ENCODE measurements at regions not wholly inside any gene's neighbourhood (a gene's known extent, or its start where the extent isn't known, plus 50 kb on each side); places are given as distances from the start of the nearest gene placed in this dataset.

DNA sequence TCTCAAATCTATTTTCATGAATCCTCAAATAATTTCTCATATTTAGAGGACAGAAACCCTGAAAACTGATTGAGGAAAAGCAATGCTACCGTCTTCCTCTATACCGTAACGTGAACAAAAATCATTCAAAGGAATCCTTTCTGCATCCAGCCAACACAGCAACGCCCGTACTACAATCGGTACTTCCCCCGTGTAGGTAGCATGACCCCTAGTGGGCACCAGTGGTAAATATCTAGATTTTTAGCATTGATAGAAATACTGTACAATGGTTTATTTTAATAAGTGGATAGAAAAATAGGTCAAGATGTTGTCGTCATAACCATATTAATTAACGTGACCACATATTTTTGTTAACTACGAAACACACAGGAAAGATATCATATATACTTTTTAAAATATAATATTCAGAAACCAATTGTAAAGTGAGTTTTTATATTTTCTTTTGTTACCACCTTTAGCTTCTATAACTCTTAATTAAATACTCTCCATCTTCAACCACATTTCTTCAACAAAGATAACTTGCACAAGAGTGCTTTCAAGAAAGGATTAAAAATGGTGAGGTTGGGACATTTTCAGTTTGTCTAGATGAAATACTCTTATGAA lies 194.1 kb downstream of the SS18 start:
- no peak for DNase-seq
- no peak overlapping the region for H3K4me3 Mint-ChIP-seq
- H3K9me3 Mint-ChIP-seq, result no peaks in the 10 kb centered on the region
- H3K4me1 Mint-ChIP-seq, result peaks cover 0 to 6% of the 10 kb centered on the region in 2 donors
- peak; percentile 61 to 65 for ATAC-seq (replicated peaks)
- H3K36me3 Mint-ChIP-seq, result no peaks in the 10 kb centered on the region
- H3K27me3 Mint-ChIP-seq, result peaks cover 0 to 12% of the 10 kb centered on the region in 2 donors
- no peak overlapping the region for H3K27ac Mint-ChIP-seq

DNA sequence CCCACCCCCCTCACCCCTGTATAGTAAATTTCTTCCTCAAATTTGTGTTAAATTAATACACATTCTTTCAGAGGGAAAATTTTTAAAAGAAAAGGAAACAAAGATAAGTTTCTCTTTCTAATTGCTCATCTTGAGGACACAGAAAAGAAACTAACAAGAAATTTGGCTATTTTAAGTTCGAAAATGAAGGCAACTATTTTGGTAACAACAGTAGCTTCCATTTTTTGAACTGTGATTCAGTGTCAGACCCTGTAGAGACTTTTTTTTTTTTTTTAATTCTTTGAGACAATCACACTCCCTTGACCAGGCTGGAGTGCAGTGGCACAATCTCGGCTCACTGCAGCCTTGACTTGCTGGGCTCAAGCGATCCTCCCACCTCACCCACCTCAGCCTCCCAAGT lies 194.9 kb downstream of the SS18 start:
- H3K36me3 Mint-ChIP-seq, result no peaks in the 10 kb centered on the region
- H3K4me3 Mint-ChIP-seq, result no peak overlapping the region
- no peak for ATAC-seq (replicated peaks)

GRCh38 chr18:25886283-25886682 lies 204.1 kb downstream of the SS18 start:
- H3K27ac Mint-ChIP-seq, result no peak overlapping the region
- H3K4me1 Mint-ChIP-seq, result no peaks in the 10 kb centered on the region
- H3K27me3 Mint-ChIP-seq, result peaks cover 0 to 14% of the 10 kb centered on the region in 2 donors
- ATAC-seq (replicated peaks) (no peak), DNase-seq (no peak)
- peaks cover 0 to 2% of the 10 kb centered on the region in 2 donors for H3K36me3 Mint-ChIP-seq
- peaks cover 13 to 18% of the 10 kb centered on the region in 2 donors for H3K9me3 Mint-ChIP-seq
- no peak overlapping the region for H3K4me3 Mint-ChIP-seq

More for the DNA sequence above, 194.9 kb downstream of the SS18 start:
- no peak overlapping the region for H3K27ac Mint-ChIP-seq
- no peak for DNase-seq
- peaks cover 0 to 6% of the 10 kb centered on the region in 2 donors for H3K4me1 Mint-ChIP-seq
- H3K9me3 Mint-ChIP-seq, result no peaks in the 10 kb centered on the region
- H3K27me3 Mint-ChIP-seq, result peaks cover 0 to 12% of the 10 kb centered on the region in 2 donors

GRCh38 chr18:25883091-25883490 lies 207.3 kb downstream of the SS18 start:
- Mint-ChIP-seq H3K9me3 (peaks cover 13 to 14% of the 10 kb centered on the region in 2 donors), H3K4me3 (no peak overlapping the region), H3K36me3 (peaks cover 0 to 2% of the 10 kb centered on the region in 2 donors), H3K27ac (no peak overlapping the region), H3K27me3 (peaks cover 9 to 30% of the 10 kb centered on the region in 2 donors), H3K4me1 (no peaks in the 10 kb centered on the region)
- ATAC-seq (replicated peaks), result no peak
- DNase-seq, result no peak

- no peak for DNase-seq
- peaks cover 3 to 6% of the 10 kb centered on the region in 2 donors for H3K9me3 Mint-ChIP-seq
- peaks cover 0 to 2% of the 10 kb centered on the region in 2 donors for H3K36me3 Mint-ChIP-seq
- H3K27me3 Mint-ChIP-seq, result peaks cover 16 to 23% of the 10 kb centered on the region in 2 donors
- H3K4me3 Mint-ChIP-seq, result no peak overlapping the region
- no peaks in the 10 kb centered on the region for H3K4me1 Mint-ChIP-seq
- no peak overlapping the region for H3K27ac Mint-ChIP-seq
- no peak for ATAC-seq (replicated peaks)
These were observed 209.3 kb downstream of the SS18 start for GRCh38 chr18:25881149-25881548.

DNA sequence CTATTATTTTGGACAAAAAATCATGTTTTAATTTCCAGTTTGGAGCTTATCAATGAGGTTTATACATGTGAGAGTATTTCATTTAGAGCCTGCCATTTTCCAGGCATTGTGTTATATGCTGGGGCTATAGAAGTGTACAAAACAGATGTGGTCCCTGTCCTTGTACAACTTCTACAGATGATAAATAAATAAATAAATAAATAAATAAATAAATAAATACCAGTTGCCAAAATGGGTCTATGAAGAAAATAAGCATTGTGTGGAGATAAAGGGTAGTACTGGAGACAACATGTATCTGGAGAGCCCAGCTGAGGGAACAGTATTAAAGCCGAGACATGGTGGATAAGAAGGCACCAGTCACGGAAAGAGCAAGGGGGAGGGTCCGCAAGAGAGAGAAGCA lies 210.0 kb downstream of the SS18 start:
- Mint-ChIP-seq H3K27ac (no peak overlapping the region), H3K4me3 (no peak overlapping the region), H3K36me3 (no peaks in the 10 kb centered on the region), H3K9me3 (peaks cover 0 to 2% of the 10 kb centered on the region in 2 donors), H3K27me3 (peaks cover 16 to 21% of the 10 kb centered on the region in 2 donors), H3K4me1 (no peaks in the 10 kb centered on the region)
- no peak for ATAC-seq (replicated peaks)
- DNase-seq, result no peak

DNA sequence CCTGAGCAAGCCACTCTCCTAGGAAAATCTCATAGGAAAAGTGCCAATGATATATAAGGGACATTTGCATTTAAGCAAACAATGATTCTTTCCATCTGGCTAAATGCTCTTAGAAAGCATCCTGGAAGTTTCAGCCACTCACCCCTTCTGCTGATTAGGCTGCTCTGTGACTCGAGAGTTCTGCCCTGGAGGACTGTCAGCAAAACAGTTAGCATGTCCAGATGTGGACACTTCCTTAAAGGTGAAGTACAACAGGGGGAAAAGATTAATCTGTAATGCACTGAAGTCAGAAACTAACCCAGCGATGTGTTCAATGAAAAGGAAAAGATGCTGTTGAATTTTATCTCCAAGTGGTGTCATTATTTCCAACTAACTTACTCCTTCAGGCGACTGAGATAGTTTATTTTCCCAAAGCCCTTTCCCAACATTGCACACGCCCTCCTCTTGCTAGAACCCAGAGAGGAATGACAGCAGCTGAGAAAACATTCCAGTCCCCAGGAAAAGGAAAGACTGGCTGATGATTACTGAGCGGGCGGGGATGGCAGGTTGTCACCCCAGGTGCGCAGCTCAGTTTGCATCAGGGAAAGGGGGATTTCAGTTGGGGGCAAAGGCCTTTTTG lies 214.0 kb downstream of the SS18 start:
- Mint-ChIP-seq H3K27me3 (peaks cover 21% of the 10 kb centered on the region in 2 donors), H3K27ac (no peak overlapping the region), H3K36me3 (no peaks in the 10 kb centered on the region), H3K4me1 (no peaks in the 10 kb centered on the region), H3K9me3 (peaks cover 0 to 1% of the 10 kb centered on the region in 2 donors), H3K4me3 (no peak overlapping the region)
- ATAC-seq (replicated peaks) (no peak), DNase-seq (no peak)

DNA sequence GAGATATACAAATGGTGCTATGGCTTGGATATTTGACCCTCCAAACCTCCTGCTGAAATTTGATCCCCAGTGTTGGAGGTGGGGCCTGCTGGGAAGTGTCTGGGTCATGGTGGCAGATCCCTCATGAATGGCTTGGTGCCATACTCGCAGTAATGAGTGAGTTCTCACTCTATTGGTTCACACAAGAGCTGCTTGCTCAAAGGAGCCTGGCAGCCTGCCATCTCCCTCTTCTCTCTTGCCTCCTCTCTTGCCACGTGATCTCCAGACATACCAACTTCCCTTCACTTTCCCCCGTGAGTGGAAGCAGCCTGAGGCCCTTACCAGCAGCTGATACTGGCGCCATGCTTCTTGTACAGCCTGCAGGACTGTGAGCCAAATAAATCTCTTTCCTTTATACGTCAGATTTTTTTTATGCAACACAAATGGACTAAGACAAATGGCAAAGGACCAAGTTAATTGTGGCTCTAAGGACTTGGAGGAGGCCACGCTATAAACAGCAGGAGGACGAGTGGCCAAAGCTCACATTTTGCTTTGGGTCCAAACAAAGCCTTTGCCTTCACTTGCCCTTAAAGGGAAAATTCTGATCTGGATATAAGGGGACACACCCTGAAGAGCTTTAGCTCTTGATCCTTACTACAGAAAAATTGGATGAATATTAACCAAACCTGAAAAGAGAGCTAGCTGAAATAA lies 214.7 kb downstream of the SS18 start:
- DNase-seq (no peak), ATAC-seq (replicated peaks) (no peak)
- H3K4me1 Mint-ChIP-seq, result no peaks in the 10 kb centered on the region
- no peaks in the 10 kb centered on the region for H3K36me3 Mint-ChIP-seq
- peaks cover 18 to 19% of the 10 kb centered on the region in 2 donors for H3K27me3 Mint-ChIP-seq
- no peak overlapping the region for H3K4me3 Mint-ChIP-seq
- H3K27ac Mint-ChIP-seq, result no peak overlapping the region
- H3K9me3 Mint-ChIP-seq, result peaks cover 0 to 1% of the 10 kb centered on the region in 2 donors

GRCh38 chr18:25873833-25874232 lies 216.6 kb downstream of the SS18 start:
- H3K4me1 Mint-ChIP-seq, result no peaks in the 10 kb centered on the region
- H3K27ac Mint-ChIP-seq, result no peak overlapping the region
- peaks cover 19 to 24% of the 10 kb centered on the region in 2 donors for H3K27me3 Mint-ChIP-seq
- ATAC-seq (replicated peaks), result no peak
- no peaks in the 10 kb centered on the region for H3K36me3 Mint-ChIP-seq
- H3K9me3 Mint-ChIP-seq, result peaks cover 0 to 1% of the 10 kb centered on the region in 2 donors
- H3K4me3 Mint-ChIP-seq, result no peak overlapping the region
- no peak for DNase-seq

- DNase-seq (no peak), ATAC-seq (replicated peaks) (no peak)
- H3K27me3 Mint-ChIP-seq, result peaks cover 15 to 21% of the 10 kb centered on the region in 2 donors
- H3K36me3 Mint-ChIP-seq, result no peaks in the 10 kb centered on the region
- H3K4me1 Mint-ChIP-seq, result no peaks in the 10 kb centered on the region
- H3K27ac Mint-ChIP-seq, result no peak overlapping the region
- H3K9me3 Mint-ChIP-seq, result peaks cover 0 to 2% of the 10 kb centered on the region in 2 donors
- no peak overlapping the region for H3K4me3 Mint-ChIP-seq
These were observed 224.1 kb downstream of the SS18 start for GRCh38 chr18:25866331-25866730.

GRCh38 chr18:25862881-25863600 lies 227.4 kb downstream of the SS18 start:
- Mint-ChIP-seq H3K36me3 (no peaks in the 10 kb centered on the region), H3K27ac (no peak overlapping the region), H3K4me3 (no peak overlapping the region), H3K4me1 (no peaks in the 10 kb centered on the region), H3K9me3 (peaks cover 0 to 2% of the 10 kb centered on the region in 2 donors), H3K27me3 (peaks cover 5 to 10% of the 10 kb centered on the region in 2 donors)
- DNase-seq, result no peak
- ATAC-seq (replicated peaks), result no peak

GRCh38 chr18:25853691-25854433 lies 236.6 kb downstream of the SS18 start:
- H3K4me1 Mint-ChIP-seq, result no peaks in the 10 kb centered on the region
- ATAC-seq (replicated peaks), result no peak
- H3K9me3 Mint-ChIP-seq, result no peaks in the 10 kb centered on the region
- H3K27ac Mint-ChIP-seq, result no peak overlapping the region
- no peak for DNase-seq
- no peaks in the 10 kb centered on the region for H3K36me3 Mint-ChIP-seq
- no peak overlapping the region for H3K4me3 Mint-ChIP-seq
- H3K27me3 Mint-ChIP-seq, result peaks cover 0 to 7% of the 10 kb centered on the region in 2 donors

DNA sequence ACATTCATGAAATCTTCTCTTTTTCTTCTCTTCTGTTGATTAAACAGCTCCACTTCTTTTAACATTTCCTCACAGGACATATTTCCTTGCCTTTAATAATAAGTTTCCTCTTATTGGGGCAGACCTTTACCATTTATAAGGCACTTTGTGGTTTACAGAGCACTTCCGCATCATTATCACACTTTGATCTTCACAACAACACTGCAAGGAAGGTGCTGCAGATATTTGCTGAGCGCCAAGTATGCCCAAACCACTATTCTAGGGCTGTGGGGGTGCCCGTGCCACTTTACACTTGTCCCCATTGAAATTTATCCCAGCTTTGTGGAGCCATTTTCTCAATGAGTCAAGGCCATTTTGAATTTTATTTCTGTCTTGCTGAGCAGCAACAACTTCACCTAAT lies 246.6 kb downstream of the SS18 start:
- no peak overlapping the region for H3K4me3 Mint-ChIP-seq
- ATAC-seq (replicated peaks) (no peak), DNase-seq (no peak)
- H3K4me1 Mint-ChIP-seq, result no peaks in the 10 kb centered on the region
- H3K27ac Mint-ChIP-seq, result no peak overlapping the region
- H3K36me3 Mint-ChIP-seq, result no peaks in the 10 kb centered on the region
- peaks cover 2 to 3% of the 10 kb centered on the region in 2 donors for H3K9me3 Mint-ChIP-seq
- peaks cover 20 to 22% of the 10 kb centered on the region in 2 donors for H3K27me3 Mint-ChIP-seq

DNA sequence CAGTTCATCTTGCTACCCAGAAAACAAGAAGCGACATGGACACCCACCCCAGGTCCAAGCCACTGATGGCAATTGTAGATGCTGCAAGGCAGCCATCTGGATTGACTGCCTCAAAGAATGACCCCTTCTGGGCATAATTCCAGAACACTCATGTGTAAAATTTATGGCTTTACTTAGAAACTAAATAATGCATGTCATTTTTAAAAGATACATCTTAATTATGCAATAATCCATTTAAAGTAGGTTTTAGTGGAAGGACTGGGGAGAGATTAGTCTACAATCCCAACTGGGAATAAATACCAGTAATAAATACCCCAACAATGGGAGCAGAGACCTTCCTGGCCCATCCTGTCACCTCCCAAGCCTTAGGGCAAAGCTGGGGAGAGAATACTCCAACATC lies 247.7 kb downstream of the SS18 start:
- no peak overlapping the region for H3K4me3 Mint-ChIP-seq
- no peaks in the 10 kb centered on the region for H3K36me3 Mint-ChIP-seq
- DNase-seq, result no peak
- H3K27me3 Mint-ChIP-seq, result peaks cover 19 to 22% of the 10 kb centered on the region in 2 donors
- no peaks in the 10 kb centered on the region for H3K4me1 Mint-ChIP-seq
- H3K27ac Mint-ChIP-seq, result no peak overlapping the region
- H3K9me3 Mint-ChIP-seq, result peaks cover 2 to 3% of the 10 kb centered on the region in 2 donors
- ATAC-seq (replicated peaks), result no peak
